Thyroid gland (tissue), 4 donors: ENCODE measurements at regions not wholly inside any gene's neighbourhood (a gene's known extent, or its start where the extent isn't known, plus 50 kb on each side); places are given as distances from the start of the nearest gene placed in this dataset.
"Not testable (repeated sequence)": the region's sequence is repeated elsewhere in the genome, so short reads cannot be mapped to it uniquely, and the experiment has no call there.

Source experiments
- DNase-seq, 2 donors: peaks; one replicate each; pipeline ENCODE4 v3.0.0-alpha.2; 2019
- H3K27ac ChIP-seq, 3 donors: fragments of 200-600 bp; sonication (generic); 1 replicate in 2 of 3; 2 replicates in 1 of 3; pipeline ENCODE4 v1.5.1; 2016 to 2019; ENCODE audit warnings: mild to moderate bottlenecking in 1 of 3, moderate library complexity in 1 of 3
- H3K27me3 ChIP-seq: fragments of 200-600 bp; sonication (generic); one replicate; pipeline ENCODE4 v1.5.1; 2019
- H3K36me3 ChIP-seq, 2 donors: fragments of 200-600 bp; sonication (generic); one replicate each; pipeline ENCODE4 v1.5.1; 2016 to 2019
- H3K4me1 ChIP-seq, 2 donors: fragments of 200-600 bp; sonication (generic); one replicate each; pipeline ENCODE4 v1.5.1; 2017 to 2019
- H3K4me3 ChIP-seq, 3 donors: fragments of 200-600 bp; sonication (generic); replicated peaks in 1 of 3; 1 replicate in 2 of 3; 2 replicates in 1 of 3; pipeline ENCODE4 v1.5.1; 2016; ENCODE audit warnings: mild to moderate bottlenecking in 1 of 3
- H3K9me3 ChIP-seq: fragments of 200-600 bp; sonication (generic); one replicate; pipeline ENCODE4 v1.5.1; 2017
- POLR2A ChIP-seq, 2 donors: fragments of 450-650 bp; IDR thresholded peaks; one replicate each; pipeline ENCODE4 v1.6.1; 2017; ENCODE audit warnings: antibody characterized with exemption in 2 of 2, mild to moderate bottlenecking in 2 of 2, moderate library complexity in 1 of 2
- WGBS, 2 donors: methylation state at CpG; one replicate each; pipeline ENCODE4 v1.1.5; 2017; 5-methylcytosine and 5-hydroxymethylcytosine counted together
- intact Hi-C: fragments of 100-400 bp; cut with DNase I; formaldehyde crosslinking; loops from one replicate; pipeline ENCODE4 v1.15.1; 2023
- TF ChIP-seq, protein P1 (sequence below), 6 experiments: fragments of 200-600 bp in 3 of 6; fragments of 450-650 bp in 3 of 6; sonication (generic) in 3 of 6; IDR thresholded peaks; one replicate each; pipeline ENCODE4 v1.5.1; 2016 to 2019; ENCODE audit warnings: antibody characterized with exemption in 6 of 6, mild to moderate bottlenecking in 2 of 6, inconsistent platforms in 1 of 6, moderate library complexity in 1 of 6

GRCh38 chr5:110878115-110878514 lies 139.3 kb downstream of the SLC25A46 start:
- Histone ChIP-seq H3K36me3 (no peaks in the 10 kb centered on the region), H3K4me1 (no peaks in the 10 kb centered on the region), H3K9me3 (no peaks in the 10 kb centered on the region), H3K4me3 (no peak overlapping the region), H3K27me3 (no peaks in the 10 kb centered on the region), H3K27ac (no peak overlapping the region)
- TF ChIP-seq, protein P1, sequence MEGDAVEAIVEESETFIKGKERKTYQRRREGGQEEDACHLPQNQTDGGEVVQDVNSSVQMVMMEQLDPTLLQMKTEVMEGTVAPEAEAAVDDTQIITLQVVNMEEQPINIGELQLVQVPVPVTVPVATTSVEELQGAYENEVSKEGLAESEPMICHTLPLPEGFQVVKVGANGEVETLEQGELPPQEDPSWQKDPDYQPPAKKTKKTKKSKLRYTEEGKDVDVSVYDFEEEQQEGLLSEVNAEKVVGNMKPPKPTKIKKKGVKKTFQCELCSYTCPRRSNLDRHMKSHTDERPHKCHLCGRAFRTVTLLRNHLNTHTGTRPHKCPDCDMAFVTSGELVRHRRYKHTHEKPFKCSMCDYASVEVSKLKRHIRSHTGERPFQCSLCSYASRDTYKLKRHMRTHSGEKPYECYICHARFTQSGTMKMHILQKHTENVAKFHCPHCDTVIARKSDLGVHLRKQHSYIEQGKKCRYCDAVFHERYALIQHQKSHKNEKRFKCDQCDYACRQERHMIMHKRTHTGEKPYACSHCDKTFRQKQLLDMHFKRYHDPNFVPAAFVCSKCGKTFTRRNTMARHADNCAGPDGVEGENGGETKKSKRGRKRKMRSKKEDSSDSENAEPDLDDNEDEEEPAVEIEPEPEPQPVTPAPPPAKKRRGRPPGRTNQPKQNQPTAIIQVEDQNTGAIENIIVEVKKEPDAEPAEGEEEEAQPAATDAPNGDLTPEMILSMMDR (IDR thresholded peaks at IDR 0.05), result no peak
- DNase-seq, result no peak
- intact Hi-C loops, result no loop called here

- no peak for DNase-seq
- Histone ChIP-seq H3K27me3 (no peaks in the 10 kb centered on the region), H3K4me3 (no peak overlapping the region), H3K27ac (no peak overlapping the region), H3K9me3 (no peaks in the 10 kb centered on the region), H3K36me3 (no peaks in the 10 kb centered on the region), H3K4me1 (no peaks in the 10 kb centered on the region)
- 76 to 83% methylated on average over 4 of the region's 4 CpGs for WGBS, 2 donors
- intact Hi-C loops, result no loop called here
- no peak for TF ChIP-seq POLR2A (IDR thresholded peaks at IDR 0.05)
- TF ChIP-seq, protein P1 (IDR thresholded peaks at IDR 0.05), result no peak
These were observed 140.9 kb downstream of the SLC25A46 start for GRCh38 chr5:110879675-110880074.

- DNase-seq, result peak; percentile 53 to 75
- Histone ChIP-seq H3K9me3 (no peaks in the 10 kb centered on the region), H3K4me3 (no peak overlapping the region), H3K27me3 (no peaks in the 10 kb centered on the region), H3K4me1 (no peaks in the 10 kb centered on the region), H3K36me3 (no peaks in the 10 kb centered on the region), H3K27ac (peak overlapping the region; percentile 24 to 74 (median 47))
- TF ChIP-seq, protein P1 (IDR thresholded peaks at IDR 0.05), result no peak
- TF ChIP-seq POLR2A (IDR thresholded peaks at IDR 0.05), result no peak
- intact Hi-C loops, result no loop called here
- WGBS, 2 donors, result 19% methylated on average over 2 of the region's 2 CpGs
These were observed 141.6 kb downstream of the SLC25A46 start for GRCh38 chr5:110880413-110880812.

GRCh38 chr5:110884005-110884404 lies 145.2 kb downstream of the SLC25A46 start:
- Histone ChIP-seq H3K27ac (no peak overlapping the region), H3K9me3 (no peaks in the 10 kb centered on the region), H3K4me1 (no peaks in the 10 kb centered on the region), H3K36me3 (no peaks in the 10 kb centered on the region), H3K27me3 (no peaks in the 10 kb centered on the region), H3K4me3 (no peak overlapping the region)
- TF ChIP-seq, protein P1 (IDR thresholded peaks at IDR 0.05), result no peak
- no peak for TF ChIP-seq POLR2A (IDR thresholded peaks at IDR 0.05)
- intact Hi-C loops, result no loop called here
- 79 to 84% methylated on average over 2 of the region's 2 CpGs for WGBS, 2 donors
- DNase-seq, result no peak

- H3K4me1 ChIP-seq, H3K27me3 ChIP-seq, DNase-seq, H3K36me3 ChIP-seq, intact Hi-C loops, H3K27ac ChIP-seq, H3K9me3 ChIP-seq, H3K4me3 ChIP-seq: not testable (repeated sequence)
- 93 to 95% methylated on average over 3 of the region's 3 CpGs for WGBS, 2 donors
These were observed 148.4 kb downstream of the SLC25A46 start for GRCh38 chr5:110887170-110887569.

- H3K27ac ChIP-seq, intact Hi-C loops, H3K27me3 ChIP-seq, H3K4me3 ChIP-seq, H3K9me3 ChIP-seq, H3K36me3 ChIP-seq, H3K4me1 ChIP-seq: not testable (repeated sequence)
- WGBS, 2 donors, result 60 to 77% methylated on average over 16 to 21 of the region's 36 CpGs
- DNase-seq, result peak in 1 of 2 donors; percentile 36
These were observed 155.2 kb downstream of the SLC25A46 start for GRCh38 chr5:110893854-110894483.
